EH (cell line): ENCODE measurements at regions not wholly inside any gene's neighbourhood (a gene's known extent, or its start where the extent isn't known, plus 50 kb on each side); places are given as distances from the start of the nearest gene placed in this dataset.
"Not testable (repeated sequence)": the region's sequence is repeated elsewhere in the genome, so short reads cannot be mapped to it uniquely, and the experiment has no call there.

Experiments used
- DNase-seq: peaks from one replicate; pipeline ENCODE4 v3.0.0-alpha.2; 2015; ENCODE audit warnings: low read depth

GRCh38 chr1:194014014-194014413 lies 827.6 kb upstream of the B3GALT2 start:
- DNase-seq, result peak; percentile 3

- DNase-seq, result no peak
These were observed 827.1 kb upstream of the B3GALT2 start for GRCh38 chr1:194013561-194013960.

- DNase-seq, result no peak
These were observed 817.7 kb upstream of the B3GALT2 start for GRCh38 chr1:194004146-194004545.

GRCh38 chr1:194001726-194002350 lies 815.4 kb upstream of the B3GALT2 start:
- DNase-seq, result not testable (repeated sequence)

GRCh38 chr1:193988885-193989284 lies 802.5 kb upstream of the B3GALT2 start:
- DNase-seq, result no peak

GRCh38 chr1:193979219-193979618 lies 792.8 kb upstream of the B3GALT2 start:
- no peak for DNase-seq

- no peak for DNase-seq
These were observed 787.9 kb upstream of the B3GALT2 start for GRCh38 chr1:193974286-193974798.

- no peak for DNase-seq
These were observed 787.0 kb upstream of the B3GALT2 start for GRCh38 chr1:193973428-193973827.

GRCh38 chr1:193971595-193971994 lies 785.2 kb upstream of the B3GALT2 start:
- peak; percentile 83 for DNase-seq

- DNase-seq, result peak; percentile 23
These were observed 774.1 kb upstream of the B3GALT2 start for GRCh38 chr1:193960499-193960898.

GRCh38 chr1:193960040-193960439 lies 773.6 kb upstream of the B3GALT2 start:
- no peak for DNase-seq

GRCh38 chr1:193957556-193958095 lies 771.2 kb upstream of the B3GALT2 start:
- no peak for DNase-seq

GRCh38 chr1:193952778-193953374 lies 766.5 kb upstream of the B3GALT2 start:
- no peak for DNase-seq

GRCh38 chr1:193951984-193952383 lies 765.6 kb upstream of the B3GALT2 start:
- DNase-seq, result no peak

- peak; percentile 18 for DNase-seq
These were observed 758.0 kb upstream of the B3GALT2 start for GRCh38 chr1:193944454-193944853.

- DNase-seq, result no peak
These were observed 753.8 kb upstream of the B3GALT2 start for GRCh38 chr1:193940176-193940575.

GRCh38 chr1:193939585-193939984 lies 753.2 kb upstream of the B3GALT2 start:
- no peak for DNase-seq

GRCh38 chr1:193937308-193937707 lies 750.9 kb upstream of the B3GALT2 start:
- no peak for DNase-seq

- no peak for DNase-seq
These were observed 746.6 kb upstream of the B3GALT2 start for GRCh38 chr1:193932979-193933378.

- no peak for DNase-seq
These were observed 744.9 kb upstream of the B3GALT2 start for GRCh38 chr1:193931356-193931755.

- no peak for DNase-seq
These were observed 743.1 kb upstream of the B3GALT2 start for GRCh38 chr1:193929374-193930033.

- DNase-seq, result no peak
These were observed 741.1 kb upstream of the B3GALT2 start for GRCh38 chr1:193927550-193927949.

- no peak for DNase-seq
These were observed 740.5 kb upstream of the B3GALT2 start for GRCh38 chr1:193926956-193927355.
